Endothelial cell of umbilical vein (primary cell): ENCODE measurements at regions not wholly inside any gene's neighbourhood (a gene's known extent, or its start where the extent isn't known, plus 50 kb on each side); places are given as distances from the start of the nearest gene placed in this dataset.

Experiments used
- BruUV-seq: library from RNA; stranded (reverse); fragments of 400-500 nt; replicated peaks from 2 replicates; lab custom pipeline; 2021; lab: Mats Ljungman, UMichigan
- CTCF ChIA-PET: fragments of 300-600, 350-600 bp; sonication (Branson Sonifier 250); formaldehyde crosslinking; loops from one replicate; lab custom pipeline; 2021; ENCODE audit warnings: antibody characterized with exemption, inconsistent platforms; lab: Charles Lee
- POLR2A ChIA-PET: fragments of 300-600, 350-600 bp; sonication (Branson Sonifier 250); formaldehyde crosslinking; loops from one replicate; lab custom pipeline; 2021; ENCODE audit warnings: antibody characterized with exemption, inconsistent platforms; lab: Charles Lee
- DNase-seq: peaks from one replicate; pipeline ENCODE4 v3.0.0-alpha.2; 2011; ENCODE audit warnings: low read depth, low spot score
- FAIRE-seq: peaks from 2 replicates; lab custom pipeline; 2011; peaks lifted over from hg19 to GRCh38; lab: Jason Lieb, UNC
- H2AFZ ChIP-seq: 2 replicates; pipeline ENCODE4 v1.6.0; 2012; ENCODE audit warnings: low read depth, low read length, control low read depth, inconsistent platforms
- H3K27ac ChIP-seq: 2 replicates; pipeline ENCODE4 v1.5.1; 2011; ENCODE audit warnings: low read depth, mild to moderate bottlenecking, control low read depth, low read length, moderate library complexity; ENCODE audit not compliant: insufficient read depth
- H3K27me3 ChIP-seq, 2 experiments: 2 replicates each; pipeline versions ENCODE4 v1.6.0 to v1.6.1; 2011; ENCODE audit warnings: low read length in 2 of 2, mixed read lengths in 1 of 2; ENCODE audit not compliant: control insufficient read depth in 2 of 2, insufficient read depth in 2 of 2
- H3K36me3 ChIP-seq, 2 experiments: 2 replicates in 1 of 2; 3 replicates in 1 of 2; pipeline ENCODE4 v1.5.1; 2011; ENCODE audit warnings: low read length in 2 of 2, mild to moderate bottlenecking in 1 of 2, moderate library complexity in 1 of 2; ENCODE audit not compliant: control insufficient read depth in 2 of 2, insufficient read depth in 2 of 2; ENCODE audit errors: extremely low read depth in 1 of 2
- H3K4me1 ChIP-seq: 3 replicates; pipeline ENCODE4 v1.5.1; 2011; ENCODE audit warnings: mild to moderate bottlenecking, low read length; ENCODE audit not compliant: control insufficient read depth, insufficient read depth; ENCODE audit errors: extremely low read depth
- H3K4me2 ChIP-seq: 2 replicates; pipeline ENCODE4 v1.6.1; 2011; ENCODE audit warnings: low read length, control low read depth, mixed read lengths; ENCODE audit not compliant: insufficient read depth
- H3K4me3 ChIP-seq, 3 experiments: fragments of 200-600 bp in 1 of 3; sonication (generic), shearing (Covaris generic) in 1 of 3; replicated peaks in 1 of 3; 2 replicates each; pipeline ENCODE4 v1.5.1; 2011 to 2016; ENCODE audit warnings: control low read depth in 3 of 3, low read length in 3 of 3, mild to moderate bottlenecking in 2 of 3, inconsistent platforms in 1 of 3, low read depth in 1 of 3, moderate library complexity in 1 of 3; ENCODE audit not compliant: insufficient read depth in 1 of 3
- H3K79me2 ChIP-seq: 2 replicates; pipeline ENCODE4 v1.6.0; 2012; ENCODE audit warnings: low read length, inconsistent platforms; ENCODE audit not compliant: control insufficient read depth, insufficient read depth
- H3K9ac ChIP-seq: replicated peaks from 2 replicates; pipeline ENCODE3; 2011; ENCODE audit warnings: low read length, control low read depth; ENCODE audit not compliant: insufficient read depth; ENCODE audit errors: extremely low read depth
- H3K9me1 ChIP-seq: replicated peaks from 3 replicates; pipeline ENCODE4 v1.6.0; 2011; ENCODE audit warnings: mild to moderate bottlenecking, low read length; ENCODE audit not compliant: control insufficient read depth, insufficient read depth; ENCODE audit errors: extremely low read depth
- H3K9me3 ChIP-seq: replicated peaks from 2 replicates; pipeline ENCODE4 v1.5.1; 2012; ENCODE audit warnings: low read length, inconsistent platforms; ENCODE audit not compliant: control insufficient read depth, insufficient read depth
- H4K20me1 ChIP-seq: replicated peaks from 2 replicates; pipeline ENCODE3; 2011; ENCODE audit warnings: mild to moderate bottlenecking, low read length; ENCODE audit not compliant: control insufficient read depth, insufficient read depth; ENCODE audit errors: extremely low read depth
- EZH2 ChIP-seq: IDR thresholded peaks from 2 replicates; pipeline ENCODE4 v1.6.1; 2012; ENCODE audit warnings: borderline replicate concordance, low read depth, mild to moderate bottlenecking, moderate library complexity, low read length, inconsistent platforms; ENCODE audit not compliant: severe bottlenecking
- FOS ChIP-seq: IDR thresholded peaks from 2 replicates; pipeline ENCODE4 v1.6.1; 2011; ENCODE audit warnings: mild to moderate bottlenecking, low read length, moderate library complexity, borderline replicate concordance; ENCODE audit not compliant: insufficient read depth
- GATA2 ChIP-seq: IDR thresholded peaks from 2 replicates; pipeline ENCODE4 v1.7.0; 2011; ENCODE audit warnings: low read depth, mild to moderate bottlenecking, moderate library complexity, mixed read lengths, low read length; ENCODE audit not compliant: insufficient read length, insufficient read depth
- JUN ChIP-seq: IDR thresholded peaks from 2 replicates; pipeline ENCODE4 v1.6.1; 2011; ENCODE audit warnings: borderline replicate concordance, low read depth; ENCODE audit not compliant: insufficient read length, insufficient read depth
- MYC ChIP-seq: IDR thresholded peaks from one replicate; pipeline ENCODE4 v1.6.1; 2011; ENCODE audit warnings: mild to moderate bottlenecking, low read depth, low read length
- POLR2A ChIP-seq: IDR thresholded peaks from 2 replicates; pipeline ENCODE4 v1.6.1; 2012; ENCODE audit warnings: low read depth, mild to moderate bottlenecking, control low read depth, low read length
- POLR2AphosphoS5 ChIP-seq: IDR thresholded peaks from 2 replicates; pipeline ENCODE4 v1.6.1; 2012; ENCODE audit warnings: low read depth, mild to moderate bottlenecking, control low read depth, low read length, moderate library complexity; ENCODE audit not compliant: insufficient read depth
- dilution Hi-C: fragments of 300-500 bp; cut with MboI; formaldehyde crosslinking; loops from one replicate; pipeline ENCODE4 v1.15.0; 2019; ENCODE audit warnings: low sequenced_read_pairs; ENCODE audit not compliant: extremely low pct_ligation_motif_present
- intact Hi-C: fragments of 100-400 bp; cut with micrococcal nuclease; formaldehyde crosslinking; loops from one replicate; pipeline ENCODE4 v1.10.0; 2022
- TF ChIP-seq, protein P1 (sequence below), 2 donors: IDR thresholded peaks; 1 replicate in 1 of 2; 2 replicates in 1 of 2; pipeline ENCODE4 v1.5.1; 2011; ENCODE audit warnings: low read length in 2 of 2, mild to moderate bottlenecking in 2 of 2, moderate library complexity in 2 of 2, control low read depth in 1 of 2, inconsistent platforms in 1 of 2, low read depth in 1 of 2; ENCODE audit not compliant: insufficient read depth in 1 of 2; ENCODE audit errors: extremely low read depth in 1 of 2
- TF ChIP-seq, protein P2 (sequence below): IDR thresholded peaks from 2 replicates; pipeline ENCODE4 v1.6.1; 2011; ENCODE audit not compliant: insufficient read depth, insufficient read length

DNA sequence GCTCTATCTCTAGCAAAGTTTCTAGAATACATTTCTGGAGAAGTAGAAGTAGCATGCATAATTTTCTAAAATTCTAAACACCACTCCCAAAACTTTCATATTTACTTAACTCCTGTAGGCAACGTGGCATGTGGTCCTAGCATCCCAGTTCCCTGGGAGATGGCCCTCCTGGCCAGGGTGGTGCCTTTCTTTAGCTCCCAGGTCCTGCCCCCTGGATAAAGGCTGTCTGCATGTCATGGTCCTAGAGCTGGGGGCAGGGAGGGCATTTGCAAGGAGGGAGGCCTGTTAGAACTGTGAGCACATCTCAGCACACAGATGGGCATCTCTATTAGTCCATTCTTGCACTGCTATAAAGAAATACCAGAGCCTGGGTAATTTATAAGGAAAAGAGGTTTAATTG is 485.6 kb upstream of the SULF2 start:
- H2AFZ ChIP-seq, result no peak overlapping the region
- no peaks in the 10 kb centered on the region for H3K4me1 ChIP-seq
- POLR2A ChIA-PET, result no interaction called here
- CTCF ChIA-PET, result no interaction called here
- H3K27ac ChIP-seq, result no peak overlapping the region
- no peak overlapping the region for H3K4me3 ChIP-seq
- no peak overlapping the region for H3K4me2 ChIP-seq
- TF ChIP-seq, protein P1, sequence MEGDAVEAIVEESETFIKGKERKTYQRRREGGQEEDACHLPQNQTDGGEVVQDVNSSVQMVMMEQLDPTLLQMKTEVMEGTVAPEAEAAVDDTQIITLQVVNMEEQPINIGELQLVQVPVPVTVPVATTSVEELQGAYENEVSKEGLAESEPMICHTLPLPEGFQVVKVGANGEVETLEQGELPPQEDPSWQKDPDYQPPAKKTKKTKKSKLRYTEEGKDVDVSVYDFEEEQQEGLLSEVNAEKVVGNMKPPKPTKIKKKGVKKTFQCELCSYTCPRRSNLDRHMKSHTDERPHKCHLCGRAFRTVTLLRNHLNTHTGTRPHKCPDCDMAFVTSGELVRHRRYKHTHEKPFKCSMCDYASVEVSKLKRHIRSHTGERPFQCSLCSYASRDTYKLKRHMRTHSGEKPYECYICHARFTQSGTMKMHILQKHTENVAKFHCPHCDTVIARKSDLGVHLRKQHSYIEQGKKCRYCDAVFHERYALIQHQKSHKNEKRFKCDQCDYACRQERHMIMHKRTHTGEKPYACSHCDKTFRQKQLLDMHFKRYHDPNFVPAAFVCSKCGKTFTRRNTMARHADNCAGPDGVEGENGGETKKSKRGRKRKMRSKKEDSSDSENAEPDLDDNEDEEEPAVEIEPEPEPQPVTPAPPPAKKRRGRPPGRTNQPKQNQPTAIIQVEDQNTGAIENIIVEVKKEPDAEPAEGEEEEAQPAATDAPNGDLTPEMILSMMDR (IDR thresholded peaks at IDR 0.05; ENCODE audit: extremely low read depth in 1 of 2, insufficient read depth in 1 of 2, low read depth in 1 of 2, low read length in 2 of 2), result no peak
- TF ChIP-seq GATA2 (no peak), JUN (no peak), EZH2 (no peak), MYC (no peak), POLR2A (no peak), POLR2AphosphoS5 (no peak), FOS (no peak)
- TF ChIP-seq, protein P2, sequence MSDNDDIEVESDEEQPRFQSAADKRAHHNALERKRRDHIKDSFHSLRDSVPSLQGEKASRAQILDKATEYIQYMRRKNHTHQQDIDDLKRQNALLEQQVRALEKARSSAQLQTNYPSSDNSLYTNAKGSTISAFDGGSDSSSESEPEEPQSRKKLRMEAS, result no peak
- H3K79me2 ChIP-seq, result no peaks in the 10 kb centered on the region
- no peaks in the 10 kb centered on the region for H4K20me1 ChIP-seq
- no peak overlapping the region for H3K9ac ChIP-seq
- peaks cover 3 to 5% of the 10 kb centered on the region in 2 experiments for H3K27me3 ChIP-seq
- no TSS peak for BruUV-seq
- no peaks in the 10 kb centered on the region for H3K36me3 ChIP-seq
- H3K9me1 ChIP-seq, result no peaks in the 10 kb centered on the region
- intact Hi-C loops (no loop called here), dilution Hi-C loops (no loop called here)
- H3K9me3 ChIP-seq, result no peaks in the 10 kb centered on the region
- DNase-seq (no peak), FAIRE-seq (no peak)
